Ishikawa (cell line): ENCODE measurements at regions not wholly inside any gene's neighbourhood (a gene's known extent, or its start where the extent isn't known, plus 50 kb on each side); places are given as distances from the start of the nearest gene placed in this dataset.

Source experiments
- CEBPB ChIP-seq: IDR thresholded peaks from 2 replicates; pipeline ENCODE4 v1.6.1; 2012
- CREB1 ChIP-seq: IDR thresholded peaks from 2 replicates; pipeline ENCODE4 v1.6.1; 2012; ENCODE audit warnings: low read depth
- EGR1 ChIP-seq: IDR thresholded peaks from 2 replicates; pipeline ENCODE4 v1.6.1; 2012
- EP300 ChIP-seq: IDR thresholded peaks from 2 replicates; pipeline ENCODE4 v1.6.1; 2012; ENCODE audit warnings: borderline replicate concordance
- FOXM1 ChIP-seq: IDR thresholded peaks from 2 replicates; pipeline ENCODE4 v1.6.1; 2012; ENCODE audit warnings: low read depth, borderline replicate concordance
- MAX ChIP-seq: IDR thresholded peaks from 2 replicates; pipeline ENCODE4 v1.6.1; 2012
- NFIC ChIP-seq: IDR thresholded peaks from 2 replicates; pipeline ENCODE4 v1.6.1; 2012
- RAD21 ChIP-seq: IDR thresholded peaks from 2 replicates; pipeline ENCODE4 v1.6.1; 2012; ENCODE audit warnings: low read depth
- REST ChIP-seq: IDR thresholded peaks from 2 replicates; pipeline ENCODE4 v1.6.1; 2012; ENCODE audit warnings: low read depth, mild to moderate bottlenecking
- TAF1 ChIP-seq: IDR thresholded peaks from 2 replicates; pipeline ENCODE4 v1.6.1; 2012; ENCODE audit warnings: low read depth, mild to moderate bottlenecking
- TCF12 ChIP-seq: IDR thresholded peaks from 2 replicates; pipeline ENCODE4 v1.6.1; 2012; ENCODE audit warnings: low read depth
- TEAD4 ChIP-seq: IDR thresholded peaks from 2 replicates; pipeline ENCODE4 v1.6.1; 2012
- USF1 ChIP-seq: IDR thresholded peaks from 2 replicates; pipeline ENCODE4 v1.6.1; 2012
- YY1 ChIP-seq: IDR thresholded peaks from 2 replicates; pipeline ENCODE4 v1.6.1; 2012; ENCODE audit warnings: low read depth
- ZBTB7A ChIP-seq: IDR thresholded peaks from 2 replicates; pipeline ENCODE4 v1.6.1; 2012; ENCODE audit warnings: low read depth

DNA sequence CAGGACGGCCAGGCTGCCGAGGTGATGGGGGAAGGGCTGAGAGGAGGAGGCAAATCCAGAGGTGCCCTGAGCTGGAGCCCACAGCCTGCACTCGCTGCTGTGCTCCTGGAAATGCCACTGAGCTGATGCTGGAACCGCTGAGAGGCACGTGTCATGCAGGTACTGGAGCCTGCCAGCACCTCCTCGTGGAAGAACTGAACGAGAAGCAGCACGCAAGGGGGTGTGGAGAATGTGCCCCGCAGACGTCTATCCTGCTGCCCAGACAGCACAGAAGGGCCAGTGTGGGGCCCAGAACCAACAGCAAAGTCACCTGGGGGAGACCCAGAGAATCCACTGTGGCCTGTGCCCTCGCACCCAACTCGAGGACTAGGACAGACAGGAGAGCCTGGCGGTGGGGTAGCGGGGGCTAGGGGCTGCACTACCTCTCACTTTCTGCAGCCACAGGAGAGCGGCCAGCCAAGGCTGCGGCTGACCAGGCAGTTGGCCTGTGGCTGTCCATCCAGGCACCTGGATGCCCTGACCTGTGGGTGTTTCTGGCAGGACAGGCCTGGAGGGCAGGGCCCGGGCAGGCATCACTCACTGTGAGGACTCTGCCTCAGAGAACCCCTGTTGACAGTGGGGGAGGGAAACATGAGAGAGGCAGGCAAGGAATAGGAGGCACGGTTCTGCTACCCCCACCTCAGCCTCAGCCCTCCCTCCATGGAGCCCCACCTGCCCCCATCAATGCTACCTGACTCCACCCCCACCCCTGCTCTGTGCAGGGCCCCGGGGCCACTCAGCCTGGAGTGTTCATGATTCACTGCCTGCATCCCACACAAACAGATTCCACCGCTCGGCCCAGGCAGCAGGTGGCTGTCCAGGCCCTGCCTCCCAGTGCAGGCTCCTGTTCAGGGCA is 213.1 kb downstream of the TBC1D2B start:
- no peak for TF ChIP-seq MAX
- no peak for TF ChIP-seq TCF12
- TF ChIP-seq FOXM1 = no peak
- TF ChIP-seq USF1 = no peak
- no peak for TF ChIP-seq NFIC
- TF ChIP-seq TEAD4 = no peak
- TF ChIP-seq REST = no peak
- TF ChIP-seq EGR1 = no peak
- no peak for TF ChIP-seq TAF1
- no peak for TF ChIP-seq CEBPB
- TF ChIP-seq RAD21 = no peak
- no peak for TF ChIP-seq CREB1
- TF ChIP-seq EP300 = no peak

- TF ChIP-seq NFIC (no peak), RAD21 (no peak), TEAD4 (no peak), ZBTB7A (no peak), CREB1 (no peak), TAF1 (no peak), CEBPB (no peak), USF1 (no peak), EP300 (no peak), MAX (no peak), EGR1 (no peak), FOXM1 (no peak), REST (no peak), TCF12 (no peak), YY1 (no peak)
These were observed 213.9 kb downstream of the TBC1D2B start for GRCh38 chr15:77863491-77864105.

DNA sequence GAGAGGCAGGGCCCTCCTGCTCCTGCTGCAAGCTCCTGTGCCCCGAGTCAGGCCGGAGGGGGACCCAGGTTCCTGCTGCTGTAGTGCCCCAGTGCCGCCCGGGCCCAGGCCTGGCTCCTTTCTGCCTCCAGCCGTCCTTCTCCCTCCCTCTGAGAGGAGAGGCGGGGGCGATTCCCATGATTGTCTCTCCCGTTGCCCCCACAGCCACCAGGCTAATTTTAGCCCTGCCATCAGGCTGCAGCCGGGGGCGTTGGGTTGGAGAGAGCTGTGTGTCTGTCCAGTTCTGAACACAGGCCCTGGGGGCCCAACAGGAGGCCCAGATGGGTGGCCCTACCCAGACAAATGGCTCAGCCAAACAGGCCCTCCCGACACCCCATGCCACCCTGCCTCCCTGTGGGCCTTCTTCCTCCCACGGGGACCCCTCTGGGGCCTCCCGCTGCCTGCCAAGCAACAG is 214.8 kb downstream of the TBC1D2B start:
- TF ChIP-seq REST = no peak
- TF ChIP-seq CREB1 = no peak
- TF ChIP-seq YY1 = no peak
- no peak for TF ChIP-seq NFIC
- no peak for TF ChIP-seq EP300

GRCh38 chr15:77860071-77860691 is 217.3 kb downstream of the TBC1D2B start:
- no peak for TF ChIP-seq MAX
- no peak for TF ChIP-seq EP300
- TF ChIP-seq TCF12 = no peak
- TF ChIP-seq USF1 = no peak
- TF ChIP-seq TEAD4 = no peak
- TF ChIP-seq CREB1 = no peak
- TF ChIP-seq FOXM1 = no peak
- no peak for TF ChIP-seq EGR1
- TF ChIP-seq TAF1 = no peak
- no peak for TF ChIP-seq RAD21
- TF ChIP-seq REST = no peak
- no peak for TF ChIP-seq NFIC
- no peak for TF ChIP-seq CEBPB
- TF ChIP-seq YY1 = no peak
- no peak for TF ChIP-seq ZBTB7A
